Mesenteric fat pad (tissue), 1 donor: ENCODE measurements at regions not wholly inside any gene's neighbourhood (a gene's known extent, or its start where the extent isn't known, plus 50 kb on each side); places are given as distances from the start of the nearest gene placed in this dataset.
A peak's percentile ranks its signal among the peaks of the same experiment; 100 is the strongest.
"Not testable (repeated sequence)": the region's sequence is repeated elsewhere in the genome, so short reads cannot be mapped to it uniquely, and the experiment has no call there.

Experiments
- DNase-seq: peaks from one replicate; pipeline ENCODE4 v3.0.0-alpha.2; 2020; ENCODE audit warnings: low spot score
- donor health status: DM: yes; HTN: yes; CAD: no.

GRCh38 chr6:167748458-167749379 is 78.0 kb upstream of the AFDN start:
- DNase-seq = no peak

- DNase-seq = no peak
Observed at GRCh38 chr6:167750956-167751358, 75.8 kb upstream of the AFDN start.

- no peak for DNase-seq
Observed at GRCh38 chr6:167751579-167752115, 75.1 kb upstream of the AFDN start.

GRCh38 chr6:167753281-167753680 is 73.4 kb upstream of the AFDN start:
- not testable (repeated sequence) for DNase-seq

DNA sequence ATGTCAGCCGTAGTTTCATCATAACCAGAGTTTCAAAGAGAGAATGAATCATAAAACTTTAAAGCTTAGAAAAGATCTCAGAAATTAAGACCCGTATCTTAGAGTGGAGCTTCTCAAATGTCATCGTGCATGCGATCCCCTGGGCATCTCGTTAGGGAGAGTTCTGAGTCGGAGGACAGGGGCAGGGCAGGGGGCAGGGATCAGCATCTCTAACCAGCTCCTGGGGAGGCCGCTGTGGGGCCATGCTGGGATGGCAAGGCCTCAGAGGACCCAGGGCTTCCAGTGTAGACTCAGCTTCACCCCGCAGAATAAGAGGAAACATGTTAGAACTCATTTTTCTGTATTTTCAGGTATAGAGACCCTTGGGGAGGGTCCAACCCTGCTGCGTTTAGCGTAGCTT is 72.0 kb upstream of the AFDN start:
- no peak for DNase-seq

GRCh38 chr6:167755461-167755860 is 71.2 kb upstream of the AFDN start:
- peak; percentile 68 for DNase-seq

DNA sequence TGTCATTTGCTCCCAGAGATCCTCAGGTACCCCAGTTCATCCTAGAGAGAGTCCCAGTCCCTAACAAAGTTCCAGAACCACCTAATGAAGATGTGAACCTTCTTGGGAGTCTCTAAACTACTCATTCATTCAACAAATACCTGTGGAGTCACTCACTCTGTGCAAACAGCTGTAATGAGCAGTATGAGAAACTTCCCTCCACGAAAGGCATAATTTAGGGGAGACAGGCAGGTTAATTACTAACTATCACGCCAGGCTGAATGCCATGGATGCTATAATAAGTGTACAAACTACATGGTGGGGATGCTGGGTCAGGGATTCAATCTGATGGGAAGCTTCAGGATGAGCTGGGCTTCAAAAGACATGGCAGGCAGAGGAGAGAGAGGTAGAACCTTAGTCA is 70.1 kb upstream of the AFDN start:
- no peak for DNase-seq

DNA sequence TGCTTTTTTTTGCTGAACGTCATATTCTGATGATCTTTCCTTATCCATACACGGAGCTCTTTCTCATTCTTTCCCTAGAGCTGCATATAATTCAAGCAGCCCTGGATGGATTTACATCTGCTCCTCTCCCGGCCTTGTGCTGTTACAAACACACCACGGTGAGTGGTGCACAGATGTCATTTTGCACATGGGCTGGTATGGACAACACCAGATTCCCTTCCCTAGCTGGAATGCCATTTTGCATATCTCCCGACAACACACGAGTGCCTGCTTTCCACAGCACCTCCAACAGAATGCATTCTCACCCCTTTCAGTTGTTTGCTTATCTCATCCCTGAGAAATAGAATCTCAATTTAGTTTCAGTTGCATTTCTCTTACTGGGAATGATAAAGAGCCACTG is 69.5 kb upstream of the AFDN start:
- DNase-seq = no peak

DNA sequence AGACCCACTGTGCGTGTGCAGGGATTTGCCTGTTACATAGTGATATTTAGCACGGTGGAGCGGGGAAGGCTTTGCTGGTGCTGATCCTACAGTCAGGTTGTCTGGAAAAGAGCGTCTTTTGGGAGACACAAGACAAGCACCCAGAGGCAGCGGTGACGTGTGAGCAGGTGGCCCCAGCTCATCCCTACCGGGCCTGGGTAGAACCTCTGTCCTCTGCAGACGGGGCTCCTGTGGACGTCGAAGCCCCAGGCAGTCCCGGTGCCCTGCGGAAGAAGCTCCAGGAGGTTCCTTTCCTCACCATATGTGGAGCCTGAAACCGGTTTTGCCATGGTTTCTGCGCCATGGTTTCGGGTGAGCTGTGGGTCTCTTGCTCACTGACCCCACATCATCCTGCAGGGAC is 68.9 kb upstream of the AFDN start:
- DNase-seq = no peak

DNA sequence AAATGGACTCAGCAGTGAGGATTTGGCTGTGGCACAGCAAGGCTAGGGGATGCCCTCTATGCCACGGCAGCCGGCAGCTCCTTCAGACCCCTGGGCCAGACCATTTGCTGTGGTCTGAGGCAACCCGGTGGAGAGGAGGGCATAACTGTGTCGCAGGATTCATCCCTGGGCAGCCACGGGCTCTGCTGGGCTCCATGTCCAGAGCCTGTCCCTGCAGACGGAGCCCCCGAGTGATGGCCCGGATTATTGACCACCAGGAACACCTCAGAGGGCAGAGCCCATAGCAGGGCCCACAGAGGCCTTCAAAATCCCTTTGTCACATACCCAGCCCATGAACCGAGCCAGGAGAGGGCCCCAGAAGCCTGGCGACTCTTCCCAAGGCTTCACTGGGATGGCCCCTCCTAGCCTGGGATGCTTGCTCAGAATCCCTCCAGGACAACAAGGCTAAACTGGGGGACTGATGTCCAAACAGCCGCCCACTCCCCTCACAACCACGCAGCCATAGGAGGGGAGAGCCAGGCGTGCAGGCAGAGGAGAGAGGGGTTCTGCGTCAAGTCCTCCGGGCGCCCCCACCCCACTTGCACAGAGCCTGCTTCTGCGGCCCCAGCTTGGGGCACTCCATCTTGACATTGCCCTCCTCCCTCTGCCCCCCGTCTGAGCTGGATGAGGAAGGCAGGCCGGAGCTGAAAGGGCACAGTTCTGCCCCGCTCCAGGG is 68.2 kb upstream of the AFDN start:
- no peak for DNase-seq

GRCh38 chr6:167759206-167759605 is 67.5 kb upstream of the AFDN start:
- DNase-seq = peak; percentile 72

GRCh38 chr6:167759912-167760311 is 66.8 kb upstream of the AFDN start:
- DNase-seq = peak; percentile 37

- DNase-seq = no peak
Observed at GRCh38 chr6:167760979-167761793, 65.5 kb upstream of the AFDN start.

GRCh38 chr6:167761794-167762258 is 64.9 kb upstream of the AFDN start:
- no peak for DNase-seq

- no peak for DNase-seq
Observed at GRCh38 chr6:167762259-167762962, 64.3 kb upstream of the AFDN start.

DNA sequence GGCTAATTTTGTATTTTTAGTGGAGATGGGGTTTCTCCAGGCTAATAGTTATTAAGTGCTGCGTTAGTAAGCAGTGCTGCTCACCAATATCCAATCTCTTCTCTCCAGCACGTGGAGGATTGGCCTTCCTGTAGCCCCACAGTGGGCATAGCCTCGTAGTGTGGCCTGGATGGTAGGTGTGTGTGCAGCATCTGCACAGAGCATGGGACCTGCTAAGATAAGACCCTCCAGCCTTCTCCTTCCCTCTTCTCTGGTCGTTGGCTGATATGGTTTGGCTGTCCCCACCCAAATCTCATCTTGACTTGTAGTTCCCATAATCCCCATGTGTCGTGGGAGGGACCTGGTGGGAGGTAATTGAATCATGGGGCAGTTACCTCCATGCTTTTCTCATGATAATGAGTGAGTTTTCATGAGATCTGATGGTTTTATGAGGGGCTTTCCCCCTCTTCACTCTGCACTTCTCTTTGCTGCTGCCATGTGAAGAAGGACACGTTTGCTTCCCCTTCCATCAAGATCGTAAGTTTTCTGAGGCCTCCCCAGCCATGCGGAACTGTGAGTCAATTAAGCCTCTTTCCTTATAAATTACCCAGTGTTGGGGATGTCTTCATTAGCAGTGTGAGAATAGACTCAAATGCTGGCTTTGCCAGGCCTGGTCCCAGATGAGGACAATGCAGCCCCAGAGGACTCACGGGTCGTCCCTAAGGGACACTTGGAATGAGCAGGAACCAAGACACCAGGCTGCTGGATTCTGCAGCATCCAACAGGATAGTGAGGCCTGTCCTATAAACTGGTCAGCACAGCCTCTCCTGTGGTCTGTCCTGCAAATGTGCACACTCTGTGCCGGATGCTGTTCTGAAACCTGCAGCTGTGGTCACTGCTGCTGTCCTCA is 63.4 kb upstream of the AFDN start:
- no peak for DNase-seq

- no peak for DNase-seq
Observed at GRCh38 chr6:167764215-167764614, 62.5 kb upstream of the AFDN start.

DNA sequence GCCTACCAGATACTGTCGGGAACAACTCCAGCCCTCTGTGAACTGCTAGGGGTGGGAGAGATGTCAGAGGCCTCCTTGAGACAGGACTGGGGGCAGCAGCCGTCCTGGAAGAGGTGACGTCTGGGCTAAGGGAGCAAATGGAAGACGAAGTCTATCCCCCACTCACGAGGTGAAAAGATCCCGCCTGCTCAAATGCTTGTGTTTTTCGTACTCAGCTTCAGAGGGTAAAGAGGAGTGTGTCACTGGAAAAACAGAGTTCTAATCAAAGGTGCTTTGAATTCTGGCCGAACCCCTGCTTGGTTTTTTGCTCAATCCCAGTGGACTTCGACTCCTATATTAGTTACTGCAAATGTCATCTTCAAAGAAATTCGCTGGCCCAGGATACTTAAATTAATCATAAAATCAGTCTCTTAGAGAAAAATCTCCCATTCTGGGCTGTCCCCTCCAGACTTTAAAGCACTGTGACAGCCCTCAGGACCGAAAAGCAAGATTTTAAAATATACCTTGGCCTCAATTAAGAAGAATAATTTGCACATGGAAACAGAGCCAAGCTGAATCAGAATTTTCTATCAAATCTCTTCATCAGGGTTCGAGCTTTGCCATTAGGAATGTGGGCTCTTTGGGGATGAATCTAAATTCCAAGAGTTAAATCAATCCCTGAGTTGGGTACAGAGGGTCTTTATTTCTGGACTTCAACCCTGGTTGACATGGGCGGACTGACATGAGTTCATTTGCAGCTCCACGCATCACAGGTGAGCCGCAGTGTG is 61.8 kb upstream of the AFDN start:
- no peak for DNase-seq
